GM12878 (cell line): ENCODE measurements at regions not wholly inside any gene's neighbourhood (a gene's known extent, or its start where the extent isn't known, plus 50 kb on each side); places are given as distances from the start of the nearest gene placed in this dataset.

ENCODE experiments used
- ATAC-seq: fragments of 200-7000 bp; cut with Tn5 transposase; 3 replicates; pipeline ENCODE4 v1.9.1; 2020; ENCODE audit warnings: mild to moderate bottlenecking, moderate library complexity
- BruUV-seq: library from RNA; stranded (reverse); fragments of 400-500 nt; replicated peaks from 2 replicates; lab custom pipeline; 2021; lab: Mats Ljungman, UMichigan
- CTCF ChIA-PET: fragments of 300-600 bp; sonication (Branson Sonifier 250); formaldehyde crosslinking; extraction: SDS; loops from one replicate; lab custom pipeline; 2021; ENCODE audit warnings: inconsistent platforms; lab: Yijun Ruan, JAX
- POLR2A ChIA-PET: fragments of 350-600 bp; formaldehyde crosslinking; extraction: SDS; loops from one replicate; lab custom pipeline; 2021; ENCODE audit warnings: inconsistent platforms; lab: Charles Lee
- RAD21 ChIA-PET: fragments of 300-600 bp; sonication (Branson Sonifier 250); formaldehyde crosslinking; loops from one replicate; lab custom pipeline; 2023; ENCODE audit warnings: antibody characterized with exemption; ENCODE audit not compliant: unreplicated experiment; lab: Charles Lee
- SMC1A ChIA-PET: fragments of 300-600 bp; sonication (Branson Sonifier 250); formaldehyde crosslinking; loops from one replicate; lab custom pipeline; 2023; ENCODE audit not compliant: unreplicated experiment, uncharacterized antibody; lab: Charles Lee
- DNase-seq: peaks from one replicate; pipeline ENCODE4 v3.0.0-alpha.2; 2011; ENCODE audit warnings: low read depth, low spot score
- FAIRE-seq: peaks from 3 replicates; lab custom pipeline; 2011; peaks lifted over from hg19 to GRCh38; lab: Jason Lieb, UNC
- H2AFZ ChIP-seq: 2 replicates; pipeline ENCODE4 v1.6.0; 2011; ENCODE audit warnings: low read depth, low read length, control low read depth; ENCODE audit not compliant: control insufficient read depth
- H3K27ac ChIP-seq: 2 replicates; pipeline ENCODE4 v1.5.1; 2011; ENCODE audit warnings: control low read depth; ENCODE audit not compliant: control insufficient read depth, insufficient read depth
- H3K27me3 ChIP-seq, 2 experiments: replicated peaks in 1 of 2; 2 replicates each; pipeline versions ENCODE4 v1.6.0 to v1.6.1; 2011; ENCODE audit warnings: low read length in 1 of 2; ENCODE audit not compliant: control insufficient read depth in 2 of 2, insufficient read depth in 2 of 2
- H3K36me3 ChIP-seq, 2 experiments: 2 replicates each; pipeline ENCODE4 v1.5.1; 2011; ENCODE audit warnings: low read length in 1 of 2; ENCODE audit not compliant: control insufficient read depth in 2 of 2, insufficient read depth in 2 of 2
- H3K4me1 ChIP-seq: 2 replicates; pipeline ENCODE4 v1.6.1; 2011; ENCODE audit warnings: mild to moderate bottlenecking, low read length, moderate library complexity, mixed read lengths; ENCODE audit not compliant: control insufficient read depth, insufficient read depth
- H3K4me2 ChIP-seq: 2 replicates; pipeline ENCODE4 v1.6.0; 2011; ENCODE audit warnings: control low read depth; ENCODE audit not compliant: control insufficient read depth, insufficient read depth
- H3K4me3 ChIP-seq: fragments of 200-600 bp; sonication (generic); 2 replicates; pipeline ENCODE4 v1.5.1; 2016
- H3K79me2 ChIP-seq: 2 replicates; pipeline ENCODE4 v1.6.0; 2011; ENCODE audit warnings: low read length; ENCODE audit not compliant: control insufficient read depth, insufficient read depth
- H3K9ac ChIP-seq: 2 replicates; pipeline ENCODE4 v1.8.0; 2011; ENCODE audit warnings: low read length, control low read depth, mixed read lengths; ENCODE audit not compliant: control insufficient read depth, insufficient read depth
- H3K9me3 ChIP-seq: replicated peaks from 3 replicates; pipeline ENCODE4 v1.5.1; 2011; ENCODE audit warnings: mild to moderate bottlenecking, low read length; ENCODE audit not compliant: control insufficient read depth, insufficient read depth
- H4K20me1 ChIP-seq: 2 replicates; pipeline ENCODE4 v1.6.0; 2011; ENCODE audit not compliant: control insufficient read depth, insufficient read depth
- ATF2 ChIP-seq: IDR thresholded peaks from 2 replicates; pipeline ENCODE4 v1.6.1; 2012; ENCODE audit warnings: low read length, inconsistent platforms
- BCL11A ChIP-seq: IDR thresholded peaks from 2 replicates; pipeline ENCODE4 v1.6.1; 2011; ENCODE audit warnings: low read depth, low read length
- CEBPZ ChIP-seq: fragments of 150-350 bp; IDR thresholded peaks from 2 replicates; pipeline ENCODE4 v1.6.1; 2016; ENCODE audit warnings: low read depth, low read length
- CHD1 ChIP-seq: IDR thresholded peaks from 2 replicates; pipeline ENCODE4 v1.6.1; 2012; ENCODE audit warnings: low read depth, low read length, improper control_type of control experiment
- EED ChIP-seq: sonication (generic); IDR thresholded peaks from 2 replicates; pipeline ENCODE4 v1.6.1; 2016; ENCODE audit warnings: antibody characterized with exemption, low read depth
- HCFC1 ChIP-seq: fragments of 150-350 bp; IDR thresholded peaks from 2 replicates; pipeline ENCODE4 v1.6.1; 2014; ENCODE audit warnings: low read length
- HDAC2 ChIP-seq: fragments of 200-600 bp; sonication (generic); IDR thresholded peaks from 2 replicates; pipeline ENCODE4 v1.6.1; 2017
- MYC ChIP-seq: IDR thresholded peaks from 2 replicates; pipeline ENCODE4 v1.6.1; 2011; ENCODE audit warnings: mild to moderate bottlenecking, low read length, moderate library complexity, inconsistent platforms; ENCODE audit not compliant: insufficient read depth, insufficient replicate concordance, insufficient read length, severe bottlenecking
- ZNF274 ChIP-seq: IDR thresholded peaks from one replicate; pipeline ENCODE4 v1.8.0; 2011; ENCODE audit not compliant: insufficient read length, insufficient read depth
- ZSCAN29 ChIP-seq: fragments of 450-650 bp; IDR thresholded peaks from 2 replicates; pipeline ENCODE4 v1.6.1; 2017; ENCODE audit warnings: mild to moderate bottlenecking, moderate library complexity
- WGBS: methylation state at CpG from one replicate; pipeline ENCODE4 v1.1.6; 2016; ENCODE audit warnings: low lambda C conversion rate; ENCODE audit not compliant: insufficient replicate concordance, insufficient coverage; ENCODE audit errors: missing lambda C conversion rate; 5-methylcytosine and 5-hydroxymethylcytosine counted together
- in situ Hi-C: fragments of 300-500 bp; cut with MboI; formaldehyde crosslinking; loops from 9 replicates; pipeline ENCODE4 v1.14.3; 2018; ENCODE audit warnings: mixed read lengths
- intact Hi-C: fragments of 100-400 bp; cut with micrococcal nuclease; formaldehyde crosslinking; loops from one replicate; pipeline ENCODE4 v1.14.2; 2022; ENCODE audit not compliant: unreplicated experiment

GRCh38 chr22:34303656-34304055, 383.4 kb upstream of the LARGE1 start (continued):
- TF ChIP-seq MYC (no peak), ZSCAN29 (no peak)

GRCh38 chr22:34306361-34306760, 386.1 kb upstream of the LARGE1 start:
- CTCF ChIA-PET: no interaction called here

More at GRCh38 chr22:34306361-34306760, 386.1 kb upstream of the LARGE1 start:
- Histone ChIP-seq H3K79me2 (no peaks in the 10 kb centered on the region), H3K4me3 (no peak overlapping the region), H3K27ac (no peak overlapping the region), H4K20me1 (no peaks in the 10 kb centered on the region)
- RAD21 ChIA-PET: no interaction called here
- BruUV-seq: no TSS peak
- no peak for ATAC-seq
- TF ChIP-seq HCFC1: no peak
- TF ChIP-seq ATF2: no peak
- TF ChIP-seq CHD1: no peak
- TF ChIP-seq ZNF274: no peak
- no peak for TF ChIP-seq HDAC2
- TF ChIP-seq EED: no peak
- no peak for TF ChIP-seq CEBPZ
- no peak for TF ChIP-seq BCL11A
- TF ChIP-seq, all 136 proteins: peak for 0
- POLR2A ChIA-PET: no interaction called here
- Histone ChIP-seq H3K9me3 (no peaks in the 10 kb centered on the region), H3K4me1 (no peaks in the 10 kb centered on the region), H3K4me2 (no peak overlapping the region), H2AFZ (no peak overlapping the region), H3K9ac (no peak overlapping the region), H3K27me3 (no peaks in the 10 kb centered on the region), H3K36me3 (no peaks in the 10 kb centered on the region)
- intact Hi-C loops: no loop called here
- 64% methylated on average over 2 of the region's 2 CpGs for WGBS
- in situ Hi-C loops: no loop called here
- no peak for DNase-seq
- SMC1A ChIA-PET: no interaction called here
- no peak for FAIRE-seq
